CD4-positive, alpha-beta T cell (primary cell): ENCODE measurements at regions not wholly inside any gene's neighbourhood (a gene's known extent, or its start where the extent isn't known, plus 50 kb on each side); places are given as distances from the start of the nearest gene placed in this dataset.

Experiments
- ATAC-seq: fragments of 200-7000 bp; cut with Tn5 transposase; one replicate; pipeline ENCODE4 v1.10.0; 2022; ENCODE audit warnings: mild to moderate bottlenecking; ENCODE audit not compliant: poor library complexity
- CTCF ChIA-PET: fragments of 350-600 bp; sonication (Branson Sonifier 250); formaldehyde crosslinking; loops from one replicate; lab custom pipeline; 2021; ENCODE audit warnings: antibody characterized with exemption, inconsistent platforms; lab: Charles Lee
- POLR2A ChIA-PET: fragments of 350-600 bp; sonication (Branson Sonifier 250); formaldehyde crosslinking; loops from one replicate; lab custom pipeline; 2021; ENCODE audit warnings: antibody characterized with exemption, inconsistent platforms; lab: Charles Lee
- DNase-seq, 14 experiments: peaks; one replicate each; pipeline ENCODE4 v3.0.0-alpha.2; 2013 to 2020; ENCODE audit warnings: mixed read lengths in 2 of 14
- H3K27ac ChIP-seq, 2 donors: one replicate each; pipeline versions ENCODE4 v1.5.1 to v1.7.0; 2013; ENCODE audit warnings: low read length in 2 of 2, low read depth in 1 of 2, mild to moderate bottlenecking in 1 of 2
- H3K27me3 ChIP-seq, 2 experiments: 1 replicate in 1 of 2; 2 replicates in 1 of 2; pipeline versions ENCODE4 v1.6.1 to v1.7.0; 2013; ENCODE audit warnings: low read length in 2 of 2, control low read depth in 1 of 2, mild to moderate bottlenecking in 1 of 2, moderate library complexity in 1 of 2; ENCODE audit not compliant: insufficient read depth in 2 of 2, control insufficient read depth in 1 of 2
- H3K36me3 ChIP-seq: one replicate; pipeline ENCODE4 v1.6.1; 2013; ENCODE audit warnings: low read length, control low read depth; ENCODE audit not compliant: insufficient read depth
- H3K4me1 ChIP-seq: one replicate; pipeline ENCODE4 v1.6.1; 2013; ENCODE audit warnings: low read length, control low read depth; ENCODE audit not compliant: insufficient read depth
- H3K4me3 ChIP-seq: one replicate; pipeline ENCODE4 v1.5.1; 2013; ENCODE audit warnings: mild to moderate bottlenecking, low read length, moderate library complexity
- H3K9me3 ChIP-seq, 2 experiments: 1 replicate in 1 of 2; 2 replicates in 1 of 2; pipeline versions ENCODE4 v1.6.1 to v1.7.0; 2013; ENCODE audit warnings: low read length in 2 of 2, mild to moderate bottlenecking in 2 of 2, control low read depth in 1 of 2, moderate library complexity in 1 of 2; ENCODE audit not compliant: control insufficient read depth in 1 of 2, insufficient read depth in 1 of 2
- H3K27ac Mint-ChIP-seq: one replicate; pipeline ENCODE4 v1.8.0; 2020; ENCODE audit warnings: mixed read lengths
- H3K27me3 Mint-ChIP-seq: one replicate; pipeline ENCODE4 v1.8.0; 2021; ENCODE audit warnings: mixed read lengths
- H3K36me3 Mint-ChIP-seq: one replicate; pipeline ENCODE4 v1.8.0; 2021; ENCODE audit warnings: low read depth, mixed read lengths
- H3K4me1 Mint-ChIP-seq: one replicate; pipeline ENCODE4 v1.8.0; 2021; ENCODE audit warnings: low read depth, mixed read lengths
- H3K4me3 Mint-ChIP-seq: one replicate; pipeline ENCODE4 v1.8.0; 2020; ENCODE audit warnings: mild to moderate bottlenecking, mixed read lengths
- H3K9me3 Mint-ChIP-seq: one replicate; pipeline ENCODE4 v1.8.0; 2020; ENCODE audit warnings: mixed read lengths
- CTCF ChIP-seq: fragments of 200-600 bp; IDR thresholded peaks from one replicate; pipeline ENCODE4 v1.8.0; 2022; ENCODE audit warnings: antibody characterized with exemption, mild to moderate bottlenecking
- intact Hi-C, 2 experiments: fragments of 100-400 bp; cut with DNase I in 1 of 2; cut with micrococcal nuclease in 1 of 2; formaldehyde crosslinking; loops; one replicate each; pipeline versions ENCODE4 v1.15.1 to v1.9.0; 2023 to 2025; cut with DNase I, micrococcal nuclease

GRCh38 chr15:95603802-95604201 lies 726.7 kb upstream of the NR2F2 start:
- CTCF ChIA-PET, result interaction anchor here (1.6 kb wide), 1 partner anchor 22 kb away, joined by 3 read pairs; no protein-coding TSS in a partner anchor
- Mint-ChIP-seq H3K4me1 (no peaks in the 10 kb centered on the region), H3K27me3 (no peaks in the 10 kb centered on the region)

DNA sequence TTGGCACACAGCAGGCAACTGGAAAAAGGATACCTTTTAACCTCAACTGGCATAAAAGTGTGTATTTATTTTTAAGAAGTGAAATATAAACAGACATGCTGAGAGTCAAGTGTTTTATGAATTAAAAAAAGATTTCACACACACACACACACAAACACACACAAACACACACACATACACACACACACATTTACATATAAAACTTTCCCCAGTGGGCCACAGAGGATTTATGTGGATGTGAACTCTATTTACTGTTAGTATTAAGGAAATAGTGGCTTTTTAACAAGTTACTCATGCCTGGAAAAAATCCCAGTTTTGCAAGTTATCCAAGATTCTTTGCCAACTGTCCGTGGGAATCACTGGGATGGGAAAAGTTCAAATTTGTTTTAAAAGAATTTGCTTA lies 725.9 kb upstream of the NR2F2 start:
- no peak overlapping the region for H3K4me3 ChIP-seq
- H3K9me3 ChIP-seq, result no peaks in the 10 kb centered on the region
- no peaks in the 10 kb centered on the region for H3K27me3 Mint-ChIP-seq
- H3K9me3 Mint-ChIP-seq, result no peaks in the 10 kb centered on the region
- intact Hi-C loops, result no loop called here
- CTCF ChIA-PET, result interaction anchor here (1.6 kb wide), 1 partner anchor 21 kb away, joined by 3 read pairs; no protein-coding TSS in a partner anchor
- H3K27ac Mint-ChIP-seq, result no peak overlapping the region
- H3K36me3 ChIP-seq, result no peaks in the 10 kb centered on the region
- TF ChIP-seq CTCF, result no peak
- no peak overlapping the region for H3K4me3 Mint-ChIP-seq
- no peak overlapping the region for H3K27ac ChIP-seq
- no peaks in the 10 kb centered on the region for H3K4me1 Mint-ChIP-seq
- POLR2A ChIA-PET, result no interaction called here
- H3K36me3 Mint-ChIP-seq, result no peaks in the 10 kb centered on the region
- no peaks in the 10 kb centered on the region for H3K4me1 ChIP-seq
- ATAC-seq, result no peak
- DNase-seq, result no peak
- H3K27me3 ChIP-seq, result no peaks in the 10 kb centered on the region

More at GRCh38 chr15:95603802-95604201, 726.7 kb upstream of the NR2F2 start:
- H3K9me3 ChIP-seq, result no peaks in the 10 kb centered on the region
- H3K4me1 ChIP-seq, result no peaks in the 10 kb centered on the region
- Mint-ChIP-seq H3K27ac (no peak overlapping the region), H3K9me3 (no peaks in the 10 kb centered on the region), H3K36me3 (no peaks in the 10 kb centered on the region), H3K4me3 (no peak overlapping the region)
- no peak overlapping the region for H3K4me3 ChIP-seq
- no peaks in the 10 kb centered on the region for H3K27me3 ChIP-seq
- POLR2A ChIA-PET, result no interaction called here
- no peak overlapping the region for H3K27ac ChIP-seq
- intact Hi-C loops, result no loop called here
- H3K36me3 ChIP-seq, result no peaks in the 10 kb centered on the region
- no peak for TF ChIP-seq CTCF
- ATAC-seq (no peak), DNase-seq (no peak)

DNA sequence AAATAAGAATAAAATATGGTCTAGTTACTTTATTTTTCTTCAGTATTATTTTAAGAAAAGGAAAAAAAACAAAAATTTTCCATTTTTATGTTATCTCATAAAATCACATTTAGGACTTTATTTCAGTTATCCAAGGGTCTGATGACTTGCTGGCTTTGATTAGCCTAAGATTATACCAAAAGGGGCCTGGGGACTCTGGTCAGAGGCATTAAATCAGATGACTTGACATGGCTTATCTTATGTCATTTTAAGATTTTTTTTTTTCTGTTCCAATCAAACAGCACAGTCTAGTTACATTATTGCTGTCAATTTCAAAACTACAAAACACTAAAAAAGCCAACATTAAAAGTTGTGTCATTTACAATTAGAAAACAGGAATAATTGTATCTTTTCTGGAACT lies 725.4 kb upstream of the NR2F2 start:
- CTCF ChIA-PET, result no interaction called here
- intact Hi-C loops, result no loop called here
- H3K27ac Mint-ChIP-seq, result no peak overlapping the region
- ATAC-seq (no peak), DNase-seq (no peak)
- no peaks in the 10 kb centered on the region for H3K27me3 Mint-ChIP-seq
- H3K36me3 Mint-ChIP-seq, result no peaks in the 10 kb centered on the region
- no peaks in the 10 kb centered on the region for H3K36me3 ChIP-seq
- POLR2A ChIA-PET, result no interaction called here
- TF ChIP-seq CTCF, result no peak
- H3K27me3 ChIP-seq, result no peaks in the 10 kb centered on the region
- H3K27ac ChIP-seq, result no peak overlapping the region
- no peak overlapping the region for H3K4me3 Mint-ChIP-seq
- H3K4me1 ChIP-seq, result no peaks in the 10 kb centered on the region
- no peaks in the 10 kb centered on the region for H3K4me1 Mint-ChIP-seq
- H3K9me3 Mint-ChIP-seq, result no peaks in the 10 kb centered on the region
- no peak overlapping the region for H3K4me3 ChIP-seq
- H3K9me3 ChIP-seq, result no peaks in the 10 kb centered on the region
